Peyer's patch (tissue), 4 donors: ENCODE measurements at regions not wholly inside any gene's neighbourhood (a gene's known extent, or its start where the extent isn't known, plus 50 kb on each side); places are given as distances from the start of the nearest gene placed in this dataset.

Experiments
- CTCF ChIP-seq, 6 experiments: fragments of 450-650 bp in 4 of 6; fragments of 200-600 bp in 2 of 6; sonication (generic) in 1 of 6; IDR thresholded peaks; one replicate each; pipeline ENCODE4 v1.5.1; 2017 to 2019; ENCODE audit warnings: antibody characterized with exemption in 6 of 6, mild to moderate bottlenecking in 3 of 6, moderate library complexity in 1 of 6
- POLR2A ChIP-seq, 2 donors: fragments of 450-650 bp; IDR thresholded peaks; one replicate each; pipeline ENCODE4 v1.5.1; 2017; ENCODE audit warnings: antibody characterized with exemption in 2 of 2, mild to moderate bottlenecking in 2 of 2, moderate library complexity in 2 of 2

- TF ChIP-seq POLR2A (IDR thresholded peaks at IDR 0.05) (no peak), CTCF (IDR thresholded peaks at IDR 0.05) (no peak)
Measured at GRCh38 chr19:30120860-30121484, 178.9 kb downstream of the URI1 start.
